NCI-H510A treated with DMSO at 0.1 percent for 48 hours (cell line): ENCODE measurements at regions not wholly inside any gene's neighbourhood (a gene's known extent, or its start where the extent isn't known, plus 50 kb on each side); places are given as distances from the start of the nearest gene placed in this dataset.
A peak's percentile ranks its signal among the peaks of the same experiment; 100 is the strongest.
"Not testable (repeated sequence)": the region's sequence is repeated elsewhere in the genome, so short reads cannot be mapped to it uniquely, and the experiment has no call there.

ENCODE experiments used
- DNase-seq: peaks from one replicate; lab custom pipeline; 2025; lab: John Stamatoyannopoulos, UW

DNA sequence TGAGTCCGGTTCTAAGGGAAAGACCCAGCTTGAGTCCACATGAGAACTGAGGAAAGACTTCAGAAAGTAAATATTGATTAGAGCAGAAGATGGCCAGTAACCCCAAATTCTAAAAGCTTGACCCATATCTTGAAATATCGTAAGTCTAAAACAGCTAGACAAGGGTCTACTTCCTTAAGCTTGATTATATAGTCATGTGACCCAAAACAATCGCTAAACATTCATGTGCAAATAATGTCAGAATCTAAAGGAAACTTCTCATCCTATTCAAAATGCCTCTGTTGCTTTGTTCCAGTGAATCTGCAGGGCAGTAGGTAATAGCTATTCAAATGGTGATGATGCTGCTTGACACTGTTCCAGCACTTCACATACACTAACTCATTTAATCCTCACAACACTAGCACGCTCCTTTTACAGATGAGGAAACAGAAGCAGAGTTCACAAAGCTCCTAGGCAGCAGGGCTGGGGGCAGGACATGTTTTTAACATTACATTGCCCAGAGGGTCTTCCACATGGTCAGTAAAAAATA lies 52.6 kb downstream of the TCF20 start:
- DNase-seq: no peak

DNA sequence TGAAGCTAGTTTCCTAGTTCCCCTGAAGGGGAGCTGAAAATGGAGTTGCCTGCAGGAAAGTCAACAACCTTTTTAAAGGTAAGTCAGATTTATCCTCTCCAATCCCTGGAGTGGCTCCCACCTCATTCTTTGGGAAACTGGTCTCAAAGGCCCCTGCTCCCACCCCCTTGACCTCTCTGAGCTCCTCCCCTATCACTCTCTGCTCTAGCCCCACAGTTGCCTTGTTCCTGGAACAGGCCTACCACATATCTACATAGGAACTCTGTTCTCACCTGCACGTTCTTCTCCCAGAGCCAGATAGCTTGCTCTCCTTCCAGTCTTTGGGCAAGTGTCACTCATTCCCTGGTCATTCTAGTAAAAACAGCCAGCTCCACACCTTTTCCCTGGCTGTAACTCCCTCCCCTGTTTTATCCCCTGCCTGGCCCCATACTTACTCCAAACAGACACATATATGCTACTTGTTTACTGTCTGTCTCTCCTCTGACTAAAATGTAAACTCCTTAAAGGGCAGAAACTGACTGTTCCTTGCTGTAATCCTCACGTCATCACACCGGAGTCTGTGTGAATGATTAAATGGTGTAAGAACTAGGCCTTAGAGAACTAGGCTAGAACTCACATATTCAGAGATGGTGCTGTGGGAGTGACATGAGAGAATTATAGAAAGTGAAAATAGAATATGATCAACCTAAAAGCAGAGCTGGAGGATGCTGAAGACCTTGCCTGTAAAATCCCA lies 53.3 kb downstream of the TCF20 start:
- DNase-seq: no peak

DNA sequence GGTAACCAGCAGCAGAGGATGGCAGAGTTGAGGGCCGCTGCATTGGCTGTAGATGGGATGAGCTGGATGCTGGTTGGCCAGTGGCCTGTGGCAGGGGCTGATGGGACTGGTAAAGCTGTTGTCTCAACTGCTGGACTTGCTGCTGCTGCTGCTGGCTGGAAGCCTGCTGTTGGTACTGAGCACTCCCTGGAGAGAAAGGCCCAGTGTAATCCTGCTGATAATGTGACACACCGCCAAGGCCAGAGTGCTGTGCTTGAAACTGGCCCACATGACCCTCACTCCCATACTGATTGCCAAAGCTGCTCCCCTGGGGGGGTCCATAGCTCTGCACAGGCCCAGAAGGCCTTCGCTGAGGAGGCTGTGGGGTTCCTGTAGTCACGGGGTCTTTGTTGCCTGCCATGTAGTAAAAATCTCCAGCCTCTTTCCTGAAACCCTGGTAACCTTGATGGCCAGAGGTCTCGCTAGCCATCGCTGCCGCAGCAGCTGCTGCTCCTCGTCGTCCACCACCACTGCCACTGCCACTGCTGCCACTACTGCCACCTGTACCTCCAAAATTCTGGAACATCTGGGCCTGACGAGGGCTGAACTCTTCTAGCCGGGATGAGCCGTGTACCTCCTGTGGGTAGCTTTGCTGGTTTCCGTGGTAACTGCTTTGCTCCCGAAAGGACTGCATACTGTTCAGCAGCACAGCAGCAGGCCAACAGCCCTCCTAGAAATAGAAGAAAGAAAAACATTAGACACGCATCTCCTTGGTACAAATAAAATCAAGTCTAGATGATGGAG lies 55.6 kb downstream of the TCF20 start:
- DNase-seq: no peak

GRCh38 chr22:42208362-42208761 lies 62.1 kb downstream of the TCF20 start:
- no peak for DNase-seq

DNA sequence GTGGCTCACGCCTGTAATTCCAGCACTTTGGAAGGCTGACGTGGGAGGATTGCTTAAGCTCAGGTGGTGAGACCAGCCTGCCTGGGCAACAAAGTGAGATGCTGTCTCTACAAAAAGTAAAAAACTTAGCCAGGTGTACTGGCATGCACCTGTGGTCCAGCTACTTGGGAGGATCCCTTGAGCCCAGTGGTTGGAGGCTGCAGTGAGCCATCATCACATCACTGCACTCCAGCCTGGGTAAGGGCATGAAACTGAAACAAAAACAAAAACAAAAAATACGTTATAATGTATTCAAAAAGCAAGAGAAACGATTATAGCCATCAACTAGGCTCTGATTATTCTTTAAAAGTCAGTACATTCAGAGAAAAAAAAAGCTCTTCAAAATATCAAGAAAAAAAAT lies 62.5 kb downstream of the TCF20 start:
- DNase-seq: no peak

DNA sequence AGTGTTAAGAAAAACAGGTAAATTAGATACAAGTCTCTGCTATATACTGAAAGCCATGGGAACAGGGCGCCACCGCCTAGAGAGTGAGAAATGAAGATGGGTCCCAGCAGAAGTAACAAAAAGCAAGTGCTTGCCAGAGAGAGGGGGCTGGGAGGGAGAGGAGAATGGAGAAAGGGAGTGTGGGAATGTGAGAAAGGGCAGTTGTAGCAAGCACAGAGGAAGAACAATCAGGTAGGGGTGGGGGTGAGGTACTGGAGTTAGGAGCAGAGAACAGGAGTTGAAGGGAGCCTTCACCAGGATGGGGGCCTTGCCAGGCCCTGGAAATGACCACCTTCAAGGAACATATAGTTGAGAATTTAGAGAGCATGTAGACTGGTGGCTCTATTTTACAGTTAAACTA lies 66.8 kb downstream of the TCF20 start:
- no peak for DNase-seq

- DNase-seq: no peak
These were observed 67.8 kb downstream of the TCF20 start for GRCh38 chr22:42202669-42203068.

DNA sequence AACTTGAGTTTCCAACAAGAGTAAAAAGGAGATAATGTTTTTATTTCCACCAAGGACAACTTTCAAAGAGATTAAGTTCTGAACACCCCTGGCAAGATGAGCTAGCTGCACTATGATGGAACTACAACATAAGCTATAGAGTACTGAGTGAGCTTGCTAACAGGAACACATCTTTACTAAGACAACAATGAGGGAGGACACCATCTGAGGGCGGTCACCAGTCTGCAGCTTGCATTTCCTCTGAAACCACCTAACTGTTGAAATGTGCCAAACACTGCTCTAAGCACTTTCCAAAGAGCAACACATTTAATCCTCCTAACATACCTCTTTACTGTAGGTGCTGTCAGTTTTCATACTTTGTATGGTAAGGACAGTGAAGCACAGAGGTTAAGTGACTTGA lies 68.4 kb downstream of the TCF20 start:
- DNase-seq: no peak

DNA sequence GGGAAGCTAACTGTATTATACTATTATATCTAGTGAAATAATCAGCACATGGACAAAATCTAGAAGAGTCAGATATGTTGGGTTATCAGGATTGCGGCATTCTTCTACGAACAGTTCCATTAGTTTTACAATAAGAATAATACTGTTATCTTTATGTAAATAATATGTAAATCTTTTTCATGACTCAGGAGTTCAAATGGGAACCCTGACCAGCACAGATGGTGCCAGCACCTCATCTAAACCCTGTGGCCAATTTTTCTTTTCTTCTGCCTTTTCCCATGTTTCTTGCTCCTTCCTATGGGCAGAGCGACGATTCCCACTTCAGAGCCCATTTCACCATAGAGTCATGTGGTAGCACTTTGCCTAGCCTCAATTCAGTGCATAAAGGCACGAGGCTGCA lies 68.4 kb upstream of the CYP2D6 start:
- DNase-seq: no peak

DNA sequence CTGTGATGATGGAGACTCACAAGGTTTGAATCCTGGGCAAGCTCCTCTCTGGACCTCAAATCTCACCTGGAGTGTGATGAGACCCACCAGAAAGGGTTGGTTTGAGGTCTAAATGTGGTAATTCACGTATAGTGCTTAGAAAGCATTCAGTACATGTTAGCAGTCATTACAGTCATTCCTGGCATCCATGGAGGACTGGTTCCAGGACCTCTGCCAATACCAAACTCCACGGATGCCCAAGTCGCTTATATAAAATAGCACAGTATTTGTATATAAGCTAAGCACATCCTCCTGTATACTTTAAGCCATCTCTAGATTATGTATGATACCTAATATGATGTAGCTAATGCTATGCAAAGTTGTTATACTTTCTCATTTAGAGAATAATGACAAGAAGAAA lies 67.6 kb upstream of the CYP2D6 start:
- no peak for DNase-seq

- DNase-seq: no peak
These were observed 65.8 kb upstream of the CYP2D6 start for GRCh38 chr22:42196454-42196853.

GRCh38 chr22:42194953-42195352 lies 64.3 kb upstream of the CYP2D6 start:
- DNase-seq: no peak

DNA sequence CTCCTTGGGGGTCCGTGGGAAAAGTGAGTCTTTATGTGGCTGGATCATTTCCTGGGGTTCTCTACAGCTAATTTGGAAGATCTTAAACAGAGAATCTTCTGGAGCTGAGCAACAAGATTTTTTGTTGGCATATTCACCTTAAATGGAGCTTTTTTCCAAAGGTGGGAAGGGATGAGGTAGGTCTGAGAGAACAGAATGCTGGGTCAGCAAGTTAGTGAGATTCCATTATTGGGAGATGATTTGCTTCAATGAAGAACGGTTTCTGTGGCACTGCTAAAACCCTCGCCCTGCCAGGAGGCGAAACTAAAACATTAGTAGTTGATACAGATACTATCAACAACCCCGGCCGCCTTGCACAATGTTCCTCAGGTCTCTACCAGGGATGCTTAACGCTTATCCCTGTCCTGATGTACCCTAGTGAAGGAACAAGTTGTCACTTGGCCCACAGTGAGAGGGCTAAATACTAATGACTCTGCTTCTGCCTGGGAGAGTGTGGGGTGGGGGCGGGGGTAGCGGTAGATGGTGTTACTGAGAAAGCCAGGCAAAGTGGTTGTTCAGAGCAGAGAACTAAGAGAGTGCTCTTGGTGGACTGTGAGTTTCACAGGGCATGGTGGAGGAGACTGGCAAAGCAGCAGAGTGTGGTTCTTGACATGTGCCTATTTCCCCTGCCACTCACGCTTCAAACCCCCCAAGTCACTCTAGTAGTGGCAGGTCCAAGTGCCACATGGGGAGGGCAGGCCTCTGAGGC lies 63.7 kb upstream of the CYP2D6 start:
- no peak for DNase-seq

- no peak for DNase-seq
These were observed 61.9 kb upstream of the CYP2D6 start for GRCh38 chr22:42192547-42192946.

GRCh38 chr22:42190274-42190673 lies 59.7 kb upstream of the CYP2D6 start:
- DNase-seq: no peak

DNA sequence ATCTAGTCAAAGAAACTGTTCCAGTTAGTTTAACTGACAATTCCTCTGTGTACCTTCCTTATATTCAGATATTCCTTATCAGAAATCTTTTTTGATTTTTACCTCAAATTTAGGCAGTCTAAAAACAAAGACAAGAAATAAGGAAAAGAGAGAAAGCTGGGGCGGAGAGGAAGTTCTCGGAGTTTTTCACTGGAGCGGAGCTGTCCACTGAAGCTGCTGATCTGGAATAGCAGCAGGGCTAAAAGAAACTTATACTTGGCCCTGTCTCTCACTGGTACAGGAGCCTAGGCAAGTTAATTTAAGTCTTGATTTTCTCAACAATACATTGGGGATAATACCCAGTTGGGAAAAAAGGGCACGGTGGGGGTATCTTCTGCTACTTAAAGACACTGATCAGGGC lies 59.2 kb upstream of the CYP2D6 start:
- no peak for DNase-seq

- no peak for DNase-seq
These were observed 58.3 kb upstream of the CYP2D6 start for GRCh38 chr22:42188808-42189447.

GRCh38 chr22:42187646-42188045 lies 57.0 kb upstream of the CYP2D6 start:
- no peak for DNase-seq

GRCh38 chr22:42185915-42186439 lies 55.4 kb upstream of the CYP2D6 start:
- DNase-seq: peak; percentile 19

DNA sequence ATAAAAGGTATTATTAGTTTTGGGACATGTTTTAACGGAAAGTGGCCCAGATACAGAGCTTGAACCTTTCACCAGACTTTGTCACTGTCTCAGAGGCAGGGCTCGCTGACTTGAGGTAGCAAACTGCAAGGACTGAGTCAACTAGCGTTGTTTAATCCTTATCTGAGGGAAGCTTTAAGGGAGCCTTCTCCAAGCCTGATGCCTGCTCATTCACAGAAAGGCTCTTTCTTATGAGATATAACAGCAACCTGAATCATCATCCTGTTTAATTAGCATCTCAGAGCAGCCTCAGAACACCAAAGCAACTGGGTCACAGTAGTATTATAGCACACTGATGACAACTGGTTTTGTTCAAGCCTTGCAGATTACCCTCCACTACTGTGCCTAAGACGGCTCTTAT lies 54.2 kb upstream of the CYP2D6 start:
- DNase-seq: no peak

DNA sequence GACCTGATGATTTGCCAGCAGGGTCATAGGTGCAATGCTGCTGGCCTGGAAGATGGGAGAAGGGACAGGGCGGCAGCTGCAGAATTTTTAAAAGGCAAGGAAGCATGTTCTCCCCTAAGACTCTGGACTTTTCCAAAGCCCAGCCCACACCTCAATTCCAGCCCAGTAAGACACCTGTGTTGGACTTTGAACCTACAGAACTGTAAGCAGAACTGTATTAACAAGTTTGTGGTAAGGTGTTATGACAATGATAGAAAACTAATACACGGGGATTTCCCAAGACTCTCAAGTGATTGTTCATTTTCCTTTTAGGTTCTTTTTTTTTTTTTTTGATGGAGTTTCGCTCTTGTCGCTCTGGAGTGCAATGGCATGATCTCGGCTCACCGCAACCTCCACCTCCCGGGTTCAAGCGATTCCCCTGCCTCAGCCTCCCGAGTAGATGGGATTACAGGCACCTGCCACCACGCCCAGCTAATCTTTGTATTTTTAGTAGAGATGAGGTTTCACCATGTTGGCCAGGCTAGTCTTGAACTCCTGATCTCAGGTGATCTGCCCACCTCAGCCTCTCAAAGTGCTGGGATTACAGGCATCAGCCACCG lies 53.0 kb upstream of the CYP2D6 start:
- not testable (repeated sequence) for DNase-seq
